ENCODE measurements at regions not wholly inside any gene's neighbourhood (a gene's known extent, or its start where the extent isn't known, plus 50 kb on each side); places are given as distances from the start of the nearest gene placed in this dataset.

GRCh38 chr17:70868149-70868548, 698.8 kb downstream of the KCNJ2 start:
- no peak overlapping the region for H3K27ac ChIP-seq
- TF ChIP-seq CTCF (conservative IDR thresholded peaks at IDR 0.05) (no peak), ZFX (IDR thresholded peaks at IDR 0.05) (no peak)

GRCh38 chr17:70869402-70870085, 700.2 kb downstream of the KCNJ2 start:
- no peak overlapping the region for H3K27ac ChIP-seq
- TF ChIP-seq CTCF (conservative IDR thresholded peaks at IDR 0.05): no peak

- no peak overlapping the region for H3K27ac ChIP-seq
- TF ChIP-seq ZFX (IDR thresholded peaks at IDR 0.05): no peak
- no peak for TF ChIP-seq CTCF (conservative IDR thresholded peaks at IDR 0.05)
These were observed 702.0 kb downstream of the KCNJ2 start for GRCh38 chr17:70871180-70871818.

GRCh38 chr17:70872103-70872502, 702.8 kb downstream of the KCNJ2 start:
- H3K27ac ChIP-seq: no peak overlapping the region
- TF ChIP-seq ZFX (IDR thresholded peaks at IDR 0.05) (no peak), CTCF (conservative IDR thresholded peaks at IDR 0.05) (no peak)

GRCh38 chr17:70875729-70876310, 706.5 kb downstream of the KCNJ2 start:
- no peak overlapping the region for H3K27ac ChIP-seq
- TF ChIP-seq ZFX (IDR thresholded peaks at IDR 0.05) (no peak), CTCF (conservative IDR thresholded peaks at IDR 0.05) (no peak)

GRCh38 chr17:70878879-70879278, 709.5 kb downstream of the KCNJ2 start:
- TF ChIP-seq ZFX (IDR thresholded peaks at IDR 0.05) (no peak), CTCF (conservative IDR thresholded peaks at IDR 0.05) (no peak)

GRCh38 chr17:70879401-70879800, 710.1 kb downstream of the KCNJ2 start:
- no peak overlapping the region for H3K27ac ChIP-seq
- TF ChIP-seq CTCF (conservative IDR thresholded peaks at IDR 0.05) (no peak), ZFX (IDR thresholded peaks at IDR 0.05) (no peak)

More at GRCh38 chr17:70878879-70879278, 709.5 kb downstream of the KCNJ2 start:
- H3K27ac ChIP-seq: no peak overlapping the region
